Pancreas (tissue), 10 donors: ENCODE measurements at regions not wholly inside any gene's neighbourhood (a gene's known extent, or its start where the extent isn't known, plus 50 kb on each side); places are given as distances from the start of the nearest gene placed in this dataset.

Experiments
- ATAC-seq, 4 donors: fragments of 200-7000 bp; cut with Tn5 transposase; one replicate each; pipeline versions ENCODE4 v1.8.0 to v1.9.1; 2020; ENCODE audit warnings: mild to moderate bottlenecking in 4 of 4, moderate library complexity in 4 of 4
- DNase-seq, 6 donors: peaks; one replicate each; pipeline ENCODE4 v3.0.0-alpha.2; 2020
- FAIRE-seq: peaks from 2 replicates; lab custom pipeline; 2012; peaks lifted over from hg19 to GRCh38; lab: Jason Lieb, UNC
- H3K27ac ChIP-seq, 4 donors: fragments of 200-600 bp; sonication (generic); 1 replicate in 3 of 4; 2 replicates in 1 of 4; pipeline versions ENCODE4 v1.5.0 to v1.8.0; 2020
- H3K27me3 ChIP-seq, 4 donors: fragments of 200-600 bp; one replicate each; pipeline ENCODE4 v1.8.0; 2021
- H3K36me3 ChIP-seq, 3 donors: fragments of 200-600 bp; sonication (generic) in 1 of 3; one replicate each; pipeline versions ENCODE4 v1.5.0 to v1.8.0; 2020 to 2021
- H3K4me1 ChIP-seq, 3 donors: fragments of 200-600 bp; one replicate each; pipeline ENCODE4 v1.8.0; 2021
- H3K4me3 ChIP-seq, 4 donors: fragments of 200-600 bp; sonication (generic) in 2 of 4; one replicate each; pipeline versions ENCODE4 v1.5.0 to v1.8.0; 2020 to 2021
- H3K9me3 ChIP-seq, 4 donors: fragments of 200-600 bp; one replicate each; pipeline ENCODE4 v1.8.0; 2021
- CTCF ChIP-seq, 4 donors: fragments of 200-600 bp; sonication (generic) in 3 of 4; IDR thresholded peaks; one replicate each; pipeline versions ENCODE4 v1.5.0 to v1.8.0; 2021; ENCODE audit warnings: antibody characterized with exemption in 4 of 4
- WGBS, 2 donors: extraction: QIAGEN DNeasy Blood & Tissue Kit; methylation state at CpG; one replicate each; pipeline ENCODE4 v1.1.7; 2013; 5-methylcytosine and 5-hydroxymethylcytosine counted together
- intact Hi-C, 3 donors: fragments of 100-400 bp; cut with DNase I; formaldehyde crosslinking; loops; one replicate each; pipeline versions ENCODE4 v1.11.1 to v1.14.2; 2022
- donor health status: healthy with polysubstance abuse.
- donor health status: DM: no; HTN: no; CAD: no; lungs with moderate emphysema.
- donor health status: DM: no; HTN: no; CAD: no.
- donor health status: control.
- donor health status: control.
- donor health status: Bipolar disorder and iron deficiency.
- donor health status: DM: yes; HTN: yes; CAD: no.
- donor health status: DM: no; HTN: no; CAD: no.
- donor health status: DM: no; HTN: no; CAD: no.
- donor health status: DM: yes; HTN: yes; CAD: no.

GRCh38 chr22:46064966-46065666, 85.2 kb upstream of the PPARA start:
- H3K4me1 ChIP-seq, result peaks cover 39 to 64% (median 51%) of the 10 kb centered on the region in 3 donors
- peak overlapping the region in 2 of 4 donors; percentile 25 to 98 for H3K4me3 ChIP-seq
- WGBS, 2 donors, result 20 to 22% methylated on average over 17 of the region's 17 CpGs
- DNase-seq (peak in 3 of 6 donors; percentile 14 to 58 (median 52)), ATAC-seq (peak; percentile 6 to 31 (median 22)), FAIRE-seq (peak; percentile 49)
- intact Hi-C loops, result no loop called here
- no peaks in the 10 kb centered on the region for H3K36me3 ChIP-seq
- no peaks in the 10 kb centered on the region for H3K9me3 ChIP-seq
- no peaks in the 10 kb centered on the region for H3K27me3 ChIP-seq
- peak overlapping the region; percentile 99 to 100 (median 100) for H3K27ac ChIP-seq
- TF ChIP-seq CTCF (IDR thresholded peaks at IDR 0.05), result no peak

GRCh38 chr22:46065691-46066454, 84.5 kb upstream of the PPARA start:
- H3K4me3 ChIP-seq, result peak overlapping the region in 2 of 4 donors; percentile 25 to 98
- H3K4me1 ChIP-seq, result peaks cover 39 to 59% (median 51%) of the 10 kb centered on the region in 3 donors
- 26 to 27% methylated on average over 2 of the region's 2 CpGs for WGBS, 2 donors
- DNase-seq, result no peak
- no peaks in the 10 kb centered on the region for H3K36me3 ChIP-seq
- peak; percentile 69 for FAIRE-seq
- no peaks in the 10 kb centered on the region for H3K9me3 ChIP-seq
- no peak for ATAC-seq
- TF ChIP-seq CTCF (IDR thresholded peaks at IDR 0.05), result no peak
- intact Hi-C loops, result no loop called here
- no peaks in the 10 kb centered on the region for H3K27me3 ChIP-seq
- peak overlapping the region; percentile 99 to 100 (median 100) for H3K27ac ChIP-seq

- TF ChIP-seq CTCF (IDR thresholded peaks at IDR 0.05), result no peak
- Histone ChIP-seq H3K4me1 (peaks cover 39 to 59% (median 51%) of the 10 kb centered on the region in 3 donors), H3K27ac (peak overlapping the region; percentile 99 to 100 (median 100)), H3K36me3 (no peaks in the 10 kb centered on the region), H3K27me3 (no peaks in the 10 kb centered on the region), H3K4me3 (peak overlapping the region in 2 of 4 donors; percentile 78 to 98), H3K9me3 (no peaks in the 10 kb centered on the region)
- DNase-seq (peak in 4 of 6 donors; percentile 28 to 52 (median 32)), ATAC-seq (no peak), FAIRE-seq (no peak)
- intact Hi-C loops, result no loop called here
- WGBS, 2 donors, result 17 to 20% methylated on average over 11 of the region's 11 CpGs
Observed at GRCh38 chr22:46066691-46067090, 83.6 kb upstream of the PPARA start.

- Histone ChIP-seq H3K4me1 (peaks cover 32 to 53% (median 46%) of the 10 kb centered on the region in 3 donors), H3K4me3 (peak overlapping the region in 2 of 4 donors; percentile 78 to 98), H3K27me3 (no peaks in the 10 kb centered on the region), H3K36me3 (no peaks in the 10 kb centered on the region), H3K27ac (peak overlapping the region; percentile 99 to 100 (median 100)), H3K9me3 (no peaks in the 10 kb centered on the region)
- 18% methylated on average over 19 of the region's 19 CpGs for WGBS, 2 donors
- DNase-seq (peak in 3 of 6 donors; percentile 17 to 53 (median 32)), FAIRE-seq (no peak), ATAC-seq (no peak)
- no peak for TF ChIP-seq CTCF (IDR thresholded peaks at IDR 0.05)
- intact Hi-C loops, result no loop called here
Observed at GRCh38 chr22:46067159-46068111, 82.9 kb upstream of the PPARA start.
